Suprapubic skin (tissue), 3 donors: ENCODE measurements at regions not wholly inside any gene's neighbourhood (a gene's known extent, or its start where the extent isn't known, plus 50 kb on each side); places are given as distances from the start of the nearest gene placed in this dataset.

Experiments
- EP300 ChIP-seq: sonication (generic); formaldehyde crosslinking; IDR thresholded peaks from one replicate; pipeline ENCODE4 v1.6.1; 2017; ENCODE audit warnings: antibody characterized with exemption
- POLR2A ChIP-seq, 2 donors: fragments of 450-650 bp; IDR thresholded peaks; one replicate each; pipeline ENCODE4 v1.6.1; 2017; ENCODE audit warnings: antibody characterized with exemption in 2 of 2, mild to moderate bottlenecking in 2 of 2, moderate library complexity in 2 of 2
- TF ChIP-seq, protein P1 (sequence below), 2 donors: fragments of 200-600 bp in 1 of 2; fragments of 450-650 bp in 1 of 2; sonication (generic) in 1 of 2; IDR thresholded peaks; one replicate each; pipeline ENCODE4 v1.5.1; 2016 to 2019; ENCODE audit warnings: antibody characterized with exemption in 2 of 2, mild to moderate bottlenecking in 1 of 2, moderate library complexity in 1 of 2

DNA sequence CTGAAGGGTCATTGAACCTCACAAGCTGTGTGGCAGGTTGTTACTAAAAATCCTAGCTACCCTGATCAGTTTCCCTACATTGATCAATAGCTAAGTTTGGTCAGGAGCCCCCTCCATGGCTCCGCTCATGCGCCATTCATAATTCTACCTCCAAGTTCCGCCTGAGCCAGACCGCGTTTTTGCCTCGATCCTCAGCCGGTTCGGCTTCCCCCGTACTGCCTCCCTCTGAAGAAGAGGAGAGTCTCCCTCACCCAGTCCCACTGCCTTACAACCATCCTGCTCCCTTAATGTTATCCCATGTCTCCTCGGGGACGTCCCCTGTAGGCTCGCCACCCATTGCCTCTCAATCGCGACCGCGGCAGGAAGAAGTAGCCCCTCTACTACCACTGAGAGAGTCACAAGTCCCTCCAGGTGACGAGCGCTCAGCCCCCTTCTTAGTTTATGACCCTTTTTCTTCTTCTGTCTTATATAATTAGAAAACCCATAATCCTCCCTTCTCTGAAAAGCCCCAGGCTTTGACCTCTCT is 158.2 kb downstream of the DEFB131A start:
- TF ChIP-seq, protein P1, sequence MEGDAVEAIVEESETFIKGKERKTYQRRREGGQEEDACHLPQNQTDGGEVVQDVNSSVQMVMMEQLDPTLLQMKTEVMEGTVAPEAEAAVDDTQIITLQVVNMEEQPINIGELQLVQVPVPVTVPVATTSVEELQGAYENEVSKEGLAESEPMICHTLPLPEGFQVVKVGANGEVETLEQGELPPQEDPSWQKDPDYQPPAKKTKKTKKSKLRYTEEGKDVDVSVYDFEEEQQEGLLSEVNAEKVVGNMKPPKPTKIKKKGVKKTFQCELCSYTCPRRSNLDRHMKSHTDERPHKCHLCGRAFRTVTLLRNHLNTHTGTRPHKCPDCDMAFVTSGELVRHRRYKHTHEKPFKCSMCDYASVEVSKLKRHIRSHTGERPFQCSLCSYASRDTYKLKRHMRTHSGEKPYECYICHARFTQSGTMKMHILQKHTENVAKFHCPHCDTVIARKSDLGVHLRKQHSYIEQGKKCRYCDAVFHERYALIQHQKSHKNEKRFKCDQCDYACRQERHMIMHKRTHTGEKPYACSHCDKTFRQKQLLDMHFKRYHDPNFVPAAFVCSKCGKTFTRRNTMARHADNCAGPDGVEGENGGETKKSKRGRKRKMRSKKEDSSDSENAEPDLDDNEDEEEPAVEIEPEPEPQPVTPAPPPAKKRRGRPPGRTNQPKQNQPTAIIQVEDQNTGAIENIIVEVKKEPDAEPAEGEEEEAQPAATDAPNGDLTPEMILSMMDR (IDR thresholded peaks at IDR 0.05): no peak
- no peak for TF ChIP-seq POLR2A (IDR thresholded peaks at IDR 0.05)
- no peak for TF ChIP-seq EP300
